H9 (cell line): ENCODE measurements at regions not wholly inside any gene's neighbourhood (a gene's known extent, or its start where the extent isn't known, plus 50 kb on each side); places are given as distances from the start of the nearest gene placed in this dataset.

Experiments used
- DNase-seq: peaks from one replicate; pipeline ENCODE4 v3.0.0-alpha.2; 2017
- H2AFZ ChIP-seq: one replicate; pipeline ENCODE4 v1.6.1; 2013; ENCODE audit warnings: mild to moderate bottlenecking, low read length, control low read depth, moderate library complexity
- H2AK5ac ChIP-seq: 2 replicates; pipeline ENCODE4 v1.6.1; 2013; ENCODE audit warnings: low read length, control low read depth, mixed read lengths; ENCODE audit not compliant: insufficient read length
- H2BK120ac ChIP-seq: one replicate; pipeline ENCODE4 v1.6.1; 2013; ENCODE audit warnings: low read depth, mild to moderate bottlenecking, low read length, control low read depth, inconsistent platforms; ENCODE audit not compliant: poor library complexity, severe bottlenecking
- H2BK12ac ChIP-seq: 2 replicates; pipeline ENCODE4 v1.6.1; 2013; ENCODE audit warnings: low read length, control low read depth, mixed read lengths, low read depth; ENCODE audit not compliant: insufficient read length
- H2BK15ac ChIP-seq: 2 replicates; pipeline ENCODE4 v1.6.1; 2013; ENCODE audit warnings: low read depth, low read length, control low read depth
- H2BK20ac ChIP-seq: one replicate; pipeline ENCODE4 v1.6.1; 2013; ENCODE audit warnings: low read depth, mild to moderate bottlenecking, low read length, control low read depth, inconsistent platforms; ENCODE audit not compliant: poor library complexity, severe bottlenecking
- H2BK5ac ChIP-seq: 2 replicates; pipeline ENCODE4 v1.6.1; 2013; ENCODE audit warnings: low read length, control low read depth, mixed read lengths; ENCODE audit not compliant: insufficient read length
- H3K14ac ChIP-seq: 2 replicates; pipeline ENCODE4 v1.6.1; 2013; ENCODE audit warnings: low read length, control low read depth; ENCODE audit not compliant: insufficient read depth
- H3K18ac ChIP-seq: 2 replicates; pipeline ENCODE4 v1.6.1; 2013; ENCODE audit warnings: low read depth, mild to moderate bottlenecking, mixed read lengths, low read length, control low read depth; ENCODE audit not compliant: insufficient read length
- H3K23ac ChIP-seq: 2 replicates; pipeline ENCODE4 v1.6.1; 2013; ENCODE audit warnings: low read length, control low read depth, mixed read lengths, low read depth; ENCODE audit not compliant: insufficient read length
- H3K23me2 ChIP-seq: 2 replicates; pipeline ENCODE4 v1.6.1; 2013; ENCODE audit warnings: low read depth, mild to moderate bottlenecking, mixed read lengths, low read length, control low read depth; ENCODE audit not compliant: insufficient read length, poor library complexity, severe bottlenecking
- H3K27ac ChIP-seq: 2 replicates; pipeline ENCODE4 v1.5.1; 2013; ENCODE audit warnings: low read length, control low read depth, mixed read lengths, low read depth; ENCODE audit not compliant: insufficient read length
- H3K27me3 ChIP-seq: 2 replicates; pipeline ENCODE4 v1.6.1; 2013; ENCODE audit warnings: low read length, control low read depth, inconsistent platforms; ENCODE audit not compliant: insufficient read depth
- H3K4ac ChIP-seq: 2 replicates; pipeline ENCODE4 v1.6.1; 2013; ENCODE audit warnings: low read depth, mild to moderate bottlenecking, control low read depth, inconsistent platforms, low read length, moderate library complexity
- H3K4me1 ChIP-seq: 2 replicates; pipeline ENCODE4 v1.6.1; 2013; ENCODE audit warnings: low read length, control low read depth, inconsistent platforms; ENCODE audit not compliant: insufficient read depth
- H3K4me2 ChIP-seq: 2 replicates; pipeline ENCODE4 v1.6.1; 2013; ENCODE audit warnings: low read length, control low read depth, mixed read lengths; ENCODE audit not compliant: insufficient read length, insufficient read depth
- H3K56ac ChIP-seq: 2 replicates; pipeline ENCODE4 v1.6.1; 2013; ENCODE audit warnings: low read depth, mild to moderate bottlenecking, mixed read lengths, low read length, control low read depth; ENCODE audit not compliant: insufficient read length
- H3K79me1 ChIP-seq: 2 replicates; pipeline ENCODE4 v1.6.1; 2013; ENCODE audit warnings: low read depth, mild to moderate bottlenecking, moderate library complexity, low read length, control low read depth, inconsistent platforms; ENCODE audit not compliant: insufficient read depth, poor library complexity, severe bottlenecking
- H3K79me2 ChIP-seq: 2 replicates; pipeline ENCODE4 v1.6.1; 2013; ENCODE audit warnings: low read length, control low read depth, inconsistent platforms; ENCODE audit not compliant: insufficient read depth
- H3K9ac ChIP-seq: 2 replicates; pipeline ENCODE4 v1.6.1; 2013; ENCODE audit warnings: low read length, control low read depth, mixed read lengths; ENCODE audit not compliant: insufficient read length; ENCODE audit errors: extremely low read depth
- H3K9me3 ChIP-seq: one replicate; pipeline ENCODE4 v1.6.1; 2013; ENCODE audit warnings: low read depth, low read length, inconsistent platforms; ENCODE audit not compliant: control insufficient read depth
- H3T11ph ChIP-seq: one replicate; pipeline ENCODE4 v1.6.1; 2013; ENCODE audit warnings: mild to moderate bottlenecking, low read length, control low read depth, inconsistent platforms
- H4K20me1 ChIP-seq: one replicate; pipeline ENCODE4 v1.6.1; 2013; ENCODE audit not compliant: control insufficient read depth, insufficient read length, insufficient read depth
- H4K5ac ChIP-seq: 2 replicates; pipeline ENCODE4 v1.6.1; 2013; ENCODE audit warnings: low read depth, mild to moderate bottlenecking, mixed read lengths, low read length, control low read depth; ENCODE audit not compliant: insufficient read length
- H4K8ac ChIP-seq: replicated peaks from 2 replicates; pipeline ENCODE4 v1.6.1; 2013; ENCODE audit warnings: low read length, control low read depth, mixed read lengths, low read depth; ENCODE audit not compliant: insufficient read length
- H4K91ac ChIP-seq: 2 replicates; pipeline ENCODE4 v1.6.1; 2013; ENCODE audit warnings: low read depth, mild to moderate bottlenecking, moderate library complexity, mixed read lengths, low read length, control low read depth; ENCODE audit not compliant: insufficient read length
- H3K27ac Mint-ChIP-seq, 3 experiments: 2 replicates in 2 of 3; 3 replicates in 1 of 3; pipeline ENCODE4 v1.8.0; 2020 to 2021; ENCODE audit warnings: mixed read lengths in 3 of 3, mild to moderate bottlenecking in 1 of 3, moderate library complexity in 1 of 3
- H3K27me3 Mint-ChIP-seq: 2 replicates; pipeline ENCODE4 v1.8.0; 2021; ENCODE audit warnings: low read depth, mild to moderate bottlenecking, moderate library complexity, mixed read lengths
- H3K36me3 Mint-ChIP-seq, 3 experiments: 2 replicates in 2 of 3; 3 replicates in 1 of 3; pipeline ENCODE4 v1.8.0; 2020 to 2021; ENCODE audit warnings: low read depth in 3 of 3, mixed read lengths in 3 of 3; ENCODE audit not compliant: insufficient read depth in 1 of 3
- H3K4me1 Mint-ChIP-seq, 2 experiments: 2 replicates each; pipeline ENCODE4 v1.8.0; 2020; ENCODE audit warnings: mixed read lengths in 2 of 2
- H3K4me3 Mint-ChIP-seq, 2 experiments: 2 replicates in 1 of 2; 3 replicates in 1 of 2; pipeline ENCODE4 v1.8.0; 2020 to 2021; ENCODE audit warnings: mild to moderate bottlenecking in 2 of 2, mixed read lengths in 2 of 2, moderate library complexity in 1 of 2
- H3K9me3 Mint-ChIP-seq, 2 experiments: 2 replicates in 1 of 2; 3 replicates in 1 of 2; pipeline ENCODE4 v1.8.0; 2020; ENCODE audit warnings: mild to moderate bottlenecking in 2 of 2, mixed read lengths in 2 of 2, moderate library complexity in 1 of 2
- WGBS: extraction: QIAGEN DNeasy Blood & Tissue Kit; methylation state at CpG from one replicate; pipeline ENCODE4 v1.1.7; 2013; ENCODE audit warnings: missing lambda C conversion rate, low lambda C conversion rate, mixed read lengths; ENCODE audit not compliant: insufficient read length; ENCODE audit errors: extremely low coverage; 5-methylcytosine and 5-hydroxymethylcytosine counted together
- TF ChIP-seq, protein P1 (sequence below): fragments of 200-600 bp; sonication (generic); conservative IDR thresholded peaks from 3 replicates; pipeline ENCODE4 v1.8.0; 2021; ENCODE audit warnings: antibody characterized with exemption, mild to moderate bottlenecking

GRCh38 chr20:30487947-30488926 is 769.2 kb upstream of the DEFB115 start:
- no peak overlapping the region for H3K27ac ChIP-seq
- H2AK5ac ChIP-seq: no peak overlapping the region
- no peak overlapping the region for H2BK12ac ChIP-seq
- no peak overlapping the region for H3T11ph ChIP-seq
- no peaks in the 10 kb centered on the region for H3K23me2 ChIP-seq
- no peak for DNase-seq
- Mint-ChIP-seq H3K4me3 (no peak overlapping the region; a peak in 1 of 5 replicates), H3K27ac (no peak overlapping the region), H3K4me1 (no peaks in the 10 kb centered on the region), H3K9me3 (peaks cover 76 to 81% of the 10 kb centered on the region in 2 experiments), H3K27me3 (peaks cover 3% of the 10 kb centered on the region), H3K36me3 (peaks cover 19 to 29% (median 22%) of the 10 kb centered on the region in 3 experiments; a peak in 6 of 7 replicates)
- H3K79me2 ChIP-seq: no peaks in the 10 kb centered on the region
- no peak overlapping the region for H4K8ac ChIP-seq
- H3K56ac ChIP-seq: no peak overlapping the region
- no peaks in the 10 kb centered on the region for H4K20me1 ChIP-seq
- H3K9me3 ChIP-seq: peaks cover 65% of the 10 kb centered on the region
- no peak overlapping the region for H3K4ac ChIP-seq
- no peak overlapping the region for H3K4me2 ChIP-seq
- H2BK20ac ChIP-seq: no peak overlapping the region
- TF ChIP-seq, protein P1, sequence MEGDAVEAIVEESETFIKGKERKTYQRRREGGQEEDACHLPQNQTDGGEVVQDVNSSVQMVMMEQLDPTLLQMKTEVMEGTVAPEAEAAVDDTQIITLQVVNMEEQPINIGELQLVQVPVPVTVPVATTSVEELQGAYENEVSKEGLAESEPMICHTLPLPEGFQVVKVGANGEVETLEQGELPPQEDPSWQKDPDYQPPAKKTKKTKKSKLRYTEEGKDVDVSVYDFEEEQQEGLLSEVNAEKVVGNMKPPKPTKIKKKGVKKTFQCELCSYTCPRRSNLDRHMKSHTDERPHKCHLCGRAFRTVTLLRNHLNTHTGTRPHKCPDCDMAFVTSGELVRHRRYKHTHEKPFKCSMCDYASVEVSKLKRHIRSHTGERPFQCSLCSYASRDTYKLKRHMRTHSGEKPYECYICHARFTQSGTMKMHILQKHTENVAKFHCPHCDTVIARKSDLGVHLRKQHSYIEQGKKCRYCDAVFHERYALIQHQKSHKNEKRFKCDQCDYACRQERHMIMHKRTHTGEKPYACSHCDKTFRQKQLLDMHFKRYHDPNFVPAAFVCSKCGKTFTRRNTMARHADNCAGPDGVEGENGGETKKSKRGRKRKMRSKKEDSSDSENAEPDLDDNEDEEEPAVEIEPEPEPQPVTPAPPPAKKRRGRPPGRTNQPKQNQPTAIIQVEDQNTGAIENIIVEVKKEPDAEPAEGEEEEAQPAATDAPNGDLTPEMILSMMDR: no peak
- H2AFZ ChIP-seq: no peak overlapping the region
- H3K4me1 ChIP-seq: no peaks in the 10 kb centered on the region
- no peak overlapping the region for H2BK120ac ChIP-seq
- no peak overlapping the region for H3K9ac ChIP-seq
- no peaks in the 10 kb centered on the region for H3K79me1 ChIP-seq
- WGBS: no CpG with 5 or more reads among the region's 97 CpGs
- H3K14ac ChIP-seq: no peak overlapping the region
- no peak overlapping the region for H4K5ac ChIP-seq
- H4K91ac ChIP-seq: no peak overlapping the region
- H3K18ac ChIP-seq: no peak overlapping the region
- no peak overlapping the region for H2BK15ac ChIP-seq
- H3K27me3 ChIP-seq: no peaks in the 10 kb centered on the region
- H3K23ac ChIP-seq: no peak overlapping the region
- no peak overlapping the region for H2BK5ac ChIP-seq
